ENCODE measurements at regions not wholly inside any gene's neighbourhood (a gene's known extent, or its start where the extent isn't known, plus 50 kb on each side); places are given as distances from the start of the nearest gene placed in this dataset.

GRCh38 chr2:172210599-172210998, 107.9 kb upstream of the DLX2 start:
- ATAC-seq (replicated peaks): no peak
- no peaks in the 10 kb centered on the region for H3K27me3 Mint-ChIP-seq
- H3K4me1 Mint-ChIP-seq (ENCODE audit: low read depth in 2 of 2): no peaks in the 10 kb centered on the region
- no peak overlapping the region for H3K4me3 Mint-ChIP-seq
- no peaks in the 10 kb centered on the region for H3K9me3 Mint-ChIP-seq
- H3K27ac Mint-ChIP-seq: no peak overlapping the region
- no peak for DNase-seq
- H3K36me3 Mint-ChIP-seq (ENCODE audit: insufficient read depth): no peaks in the 10 kb centered on the region

DNA sequence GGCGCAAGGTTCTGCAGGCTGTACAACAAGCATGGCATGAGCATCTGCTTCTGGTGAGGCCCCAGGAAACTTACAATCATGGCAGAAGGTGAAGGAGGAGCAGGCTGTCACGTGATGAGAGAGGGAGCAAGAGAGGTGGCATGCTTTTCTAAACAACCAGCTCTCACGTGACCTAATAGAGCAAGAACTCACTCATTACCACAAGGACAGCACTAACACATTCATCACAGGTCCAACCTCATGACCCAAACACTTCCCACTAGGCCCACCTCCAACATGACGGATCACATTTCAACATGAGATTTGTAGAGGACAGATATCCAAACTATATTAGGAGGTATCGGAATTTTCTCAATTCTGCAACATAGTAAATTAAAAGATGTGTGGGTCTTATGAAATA, 108.8 kb upstream of the DLX2 start:
- no peak for ATAC-seq (replicated peaks)
- no peaks in the 10 kb centered on the region for H3K27me3 Mint-ChIP-seq
- H3K27ac Mint-ChIP-seq: no peak overlapping the region
- DNase-seq: no peak
- H3K36me3 Mint-ChIP-seq (ENCODE audit: insufficient read depth): no peaks in the 10 kb centered on the region
- H3K4me3 Mint-ChIP-seq: no peak overlapping the region
- H3K4me1 Mint-ChIP-seq (ENCODE audit: low read depth in 2 of 2): no peaks in the 10 kb centered on the region
- H3K9me3 Mint-ChIP-seq: no peaks in the 10 kb centered on the region

DNA sequence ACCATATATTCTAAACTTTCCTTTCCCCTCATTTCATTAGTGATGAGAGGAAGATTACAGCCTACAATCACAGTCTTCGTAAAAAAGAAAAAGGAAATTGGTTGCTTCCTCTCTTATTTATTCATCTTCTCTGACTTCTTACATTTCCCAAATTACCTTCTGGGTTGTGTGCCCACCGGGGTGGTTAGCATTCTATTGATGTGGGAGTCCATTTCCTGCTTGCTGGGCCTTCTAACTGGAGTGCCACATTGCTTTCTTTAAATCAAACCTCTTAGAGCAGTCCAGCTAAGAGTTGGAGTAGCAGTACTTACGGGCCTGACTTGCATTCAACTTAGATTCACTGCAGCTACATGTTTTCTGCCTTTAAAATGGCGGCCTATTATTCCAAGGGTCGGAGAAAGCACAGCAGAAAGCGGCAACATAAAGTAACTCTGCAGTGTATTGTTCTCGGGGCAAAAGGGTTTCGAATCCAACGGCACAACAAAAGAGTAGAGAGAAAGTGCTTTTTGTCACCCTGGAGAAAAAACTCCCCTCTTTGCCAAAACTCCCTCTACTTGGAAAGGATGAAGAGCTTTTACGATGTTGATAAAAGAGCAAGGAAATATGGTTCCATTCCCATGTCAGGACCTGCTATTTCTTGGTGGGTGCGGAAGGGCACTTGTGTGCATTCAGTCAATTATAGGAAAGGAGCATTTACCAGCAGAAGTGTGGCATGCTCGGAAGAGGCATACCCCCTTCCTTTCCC, 110.6 kb upstream of the DLX2 start:
- H3K4me3 Mint-ChIP-seq: no peak overlapping the region
- no peaks in the 10 kb centered on the region for H3K36me3 Mint-ChIP-seq (ENCODE audit: insufficient read depth)
- H3K27me3 Mint-ChIP-seq: no peaks in the 10 kb centered on the region
- H3K9me3 Mint-ChIP-seq: no peaks in the 10 kb centered on the region
- H3K27ac Mint-ChIP-seq: no peak overlapping the region
- H3K4me1 Mint-ChIP-seq (ENCODE audit: low read depth in 2 of 2): no peaks in the 10 kb centered on the region
- ATAC-seq (replicated peaks) (no peak), DNase-seq (no peak)

DNA sequence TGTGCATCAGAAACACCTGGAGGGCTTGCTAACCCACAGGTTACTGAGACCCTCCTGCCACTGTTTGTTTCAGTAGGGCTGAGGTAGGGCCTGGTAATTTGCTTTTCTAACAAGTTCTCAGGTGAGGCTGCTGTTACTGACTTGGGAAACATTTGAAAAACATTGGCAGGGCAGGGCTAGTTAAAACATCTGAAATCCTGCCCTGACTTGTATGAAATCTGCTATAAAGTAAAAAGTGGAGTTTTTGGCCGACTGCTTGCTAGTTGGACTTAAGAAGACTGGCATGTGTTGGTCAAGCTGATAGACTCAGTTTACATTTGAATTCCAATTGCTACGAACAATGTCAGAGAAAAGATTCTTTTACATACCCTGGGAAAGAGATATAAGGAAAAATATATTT, 111.6 kb upstream of the DLX2 start:
- H3K4me3 Mint-ChIP-seq: no peak overlapping the region
- ATAC-seq (replicated peaks) (no peak), DNase-seq (no peak)
- H3K4me1 Mint-ChIP-seq (ENCODE audit: low read depth in 2 of 2): no peaks in the 10 kb centered on the region
- H3K36me3 Mint-ChIP-seq (ENCODE audit: insufficient read depth): no peaks in the 10 kb centered on the region
- H3K27ac Mint-ChIP-seq: no peak overlapping the region
- H3K27me3 Mint-ChIP-seq: no peaks in the 10 kb centered on the region
- H3K9me3 Mint-ChIP-seq: no peaks in the 10 kb centered on the region

DNA sequence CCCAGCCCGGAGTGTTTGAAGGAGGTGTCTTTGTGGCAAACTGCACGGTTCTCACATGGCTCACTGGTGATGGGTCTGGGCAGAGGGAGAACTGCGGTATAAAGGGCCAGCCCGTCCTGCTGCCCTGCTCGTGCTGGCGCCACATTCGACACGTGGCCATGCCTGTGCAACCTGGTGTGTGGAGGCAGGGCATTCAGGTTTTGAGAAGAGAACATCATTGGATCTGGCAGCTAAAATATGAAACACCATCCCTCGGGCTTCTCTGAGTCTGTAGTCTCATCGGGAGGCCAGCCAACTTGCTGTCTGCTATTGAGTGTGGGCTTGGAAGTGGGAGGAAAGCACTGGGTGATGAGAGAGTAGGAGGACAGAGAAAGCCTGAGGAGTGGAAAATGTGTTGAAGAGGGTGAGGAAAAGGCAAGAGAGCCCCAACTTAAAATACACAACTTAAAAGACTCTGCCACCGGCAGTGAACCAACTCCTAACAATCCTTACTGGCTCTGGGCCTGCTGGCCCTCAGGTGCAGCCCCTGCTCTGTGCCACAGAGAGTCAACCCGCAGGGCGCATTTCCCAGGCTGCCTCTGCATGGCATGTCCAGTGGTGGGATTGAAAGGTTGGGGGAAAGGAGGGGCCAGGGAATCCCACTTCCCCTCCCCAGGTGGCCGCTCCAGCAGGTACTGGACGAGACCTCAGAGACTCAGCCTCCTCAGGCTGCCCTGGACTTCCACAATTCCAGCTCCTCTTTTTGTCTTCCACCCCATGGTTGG, 112.7 kb upstream of the DLX2 start:
- Mint-ChIP-seq H3K9me3 (no peaks in the 10 kb centered on the region), H3K36me3 (ENCODE audit: insufficient read depth) (no peaks in the 10 kb centered on the region), H3K4me1 (ENCODE audit: low read depth in 2 of 2) (no peaks in the 10 kb centered on the region), H3K27me3 (no peaks in the 10 kb centered on the region), H3K27ac (no peak overlapping the region), H3K4me3 (no peak overlapping the region)
- no peak for DNase-seq
- ATAC-seq (replicated peaks): no peak

DNA sequence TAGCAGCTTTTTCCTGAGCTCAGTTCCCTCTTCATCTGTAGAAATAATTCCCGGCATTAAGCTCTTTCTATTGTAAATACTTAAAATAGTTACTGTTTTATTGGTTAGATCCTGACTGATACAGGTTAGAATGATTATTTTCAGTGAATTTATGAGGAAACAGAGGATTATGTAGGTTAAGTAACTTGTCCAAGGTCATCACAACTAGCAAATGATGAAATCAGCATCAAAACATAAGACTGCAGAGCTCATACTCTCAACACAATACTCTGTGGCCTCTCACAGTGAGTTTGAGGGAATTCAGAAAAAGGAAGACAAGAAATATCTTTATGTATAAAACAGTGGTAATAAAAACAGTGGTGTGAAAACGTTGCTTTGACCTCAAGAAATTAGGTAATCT, 113.2 kb upstream of the DLX2 start:
- Mint-ChIP-seq H3K27me3 (no peaks in the 10 kb centered on the region), H3K36me3 (ENCODE audit: insufficient read depth) (no peaks in the 10 kb centered on the region), H3K27ac (no peak overlapping the region), H3K4me1 (ENCODE audit: low read depth in 2 of 2) (no peaks in the 10 kb centered on the region), H3K4me3 (no peak overlapping the region), H3K9me3 (no peaks in the 10 kb centered on the region)
- no peak for ATAC-seq (replicated peaks)
- DNase-seq: no peak

- Mint-ChIP-seq H3K27me3 (peaks cover 0 to 2% of the 10 kb centered on the region in 2 donors), H3K4me1 (ENCODE audit: low read depth in 2 of 2) (no peaks in the 10 kb centered on the region), H3K36me3 (ENCODE audit: insufficient read depth) (no peaks in the 10 kb centered on the region), H3K9me3 (no peaks in the 10 kb centered on the region), H3K27ac (no peak overlapping the region), H3K4me3 (no peak overlapping the region)
- ATAC-seq (replicated peaks) (no peak), DNase-seq (no peak)
These were observed 113.8 kb upstream of the DLX2 start for GRCh38 chr2:172216477-172216876.

GRCh38 chr2:172219201-172219600, 116.5 kb upstream of the DLX2 start:
- ATAC-seq (replicated peaks): no peak
- Mint-ChIP-seq H3K4me1 (ENCODE audit: low read depth in 2 of 2) (peaks cover 0 to 4% of the 10 kb centered on the region in 2 donors), H3K27ac (no peak overlapping the region)

GRCh38 chr2:172220121-172220520, 117.4 kb upstream of the DLX2 start:
- H3K27ac Mint-ChIP-seq: no peak overlapping the region
- no peak for DNase-seq
- peaks cover 0 to 15% of the 10 kb centered on the region in 2 donors for H3K27me3 Mint-ChIP-seq
- H3K9me3 Mint-ChIP-seq: no peaks in the 10 kb centered on the region
- peaks cover 0 to 7% of the 10 kb centered on the region in 2 donors for H3K4me1 Mint-ChIP-seq (ENCODE audit: low read depth in 2 of 2)
- no peak overlapping the region for H3K4me3 Mint-ChIP-seq
- no peaks in the 10 kb centered on the region for H3K36me3 Mint-ChIP-seq (ENCODE audit: insufficient read depth)
- no peak for ATAC-seq (replicated peaks)

More at GRCh38 chr2:172219201-172219600, 116.5 kb upstream of the DLX2 start:
- Mint-ChIP-seq H3K27me3 (peaks cover 0 to 10% of the 10 kb centered on the region in 2 donors), H3K36me3 (ENCODE audit: insufficient read depth) (no peaks in the 10 kb centered on the region), H3K4me3 (no peak overlapping the region), H3K9me3 (no peaks in the 10 kb centered on the region)
- DNase-seq: no peak

DNA sequence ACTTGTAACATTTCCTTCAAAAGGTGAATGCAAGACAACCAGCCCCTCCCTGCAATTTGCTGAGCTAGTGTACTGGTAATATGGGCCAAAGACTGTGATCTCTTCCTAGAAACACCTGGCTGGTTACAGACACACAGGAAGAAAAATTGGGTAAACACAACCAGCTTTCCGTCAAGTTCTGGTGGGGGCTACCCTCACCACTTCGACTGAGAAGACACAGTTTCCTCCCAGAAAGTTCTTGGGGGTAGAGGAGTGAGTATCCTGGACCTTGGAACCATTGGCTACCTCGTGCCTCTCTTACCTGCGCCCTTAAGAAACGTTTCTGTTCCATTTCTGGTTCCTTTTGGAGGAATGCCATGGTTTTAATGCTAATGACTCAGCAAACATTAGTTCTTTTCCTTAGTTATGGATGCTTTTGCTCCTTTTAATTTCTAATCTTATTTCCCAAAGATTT, 120.9 kb upstream of the DLX2 start:
- no peaks in the 10 kb centered on the region for H3K9me3 Mint-ChIP-seq
- H3K4me1 Mint-ChIP-seq (ENCODE audit: low read depth in 2 of 2): peaks cover 0 to 7% of the 10 kb centered on the region in 2 donors
- no peak for DNase-seq
- H3K27ac Mint-ChIP-seq: peak overlapping the region in 1 of 2 donors; percentile 10
- H3K4me3 Mint-ChIP-seq: no peak overlapping the region
- no peak for ATAC-seq (replicated peaks)
- H3K36me3 Mint-ChIP-seq (ENCODE audit: insufficient read depth): no peaks in the 10 kb centered on the region
- peaks cover 9 to 30% of the 10 kb centered on the region in 2 donors for H3K27me3 Mint-ChIP-seq

- H3K36me3 Mint-ChIP-seq (ENCODE audit: insufficient read depth): no peaks in the 10 kb centered on the region
- DNase-seq: no peak
- no peak overlapping the region for H3K27ac Mint-ChIP-seq
- no peak for ATAC-seq (replicated peaks)
- no peaks in the 10 kb centered on the region for H3K9me3 Mint-ChIP-seq
- peaks cover 11 to 31% of the 10 kb centered on the region in 2 donors for H3K27me3 Mint-ChIP-seq
- peaks cover 0 to 7% of the 10 kb centered on the region in 2 donors for H3K4me1 Mint-ChIP-seq (ENCODE audit: low read depth in 2 of 2)
- H3K4me3 Mint-ChIP-seq: no peak overlapping the region
These were observed 123.1 kb upstream of the DLX2 start for GRCh38 chr2:172225786-172226185.

GRCh38 chr2:172226244-172227061, 123.8 kb upstream of the DLX2 start:
- peak in 2 of 3 experiments; percentile 5 to 11 for DNase-seq
- Mint-ChIP-seq H3K9me3 (no peaks in the 10 kb centered on the region), H3K27me3 (peaks cover 11 to 32% of the 10 kb centered on the region in 2 donors), H3K4me1 (ENCODE audit: low read depth in 2 of 2) (peaks cover 0 to 7% of the 10 kb centered on the region in 2 donors), H3K36me3 (ENCODE audit: insufficient read depth) (no peaks in the 10 kb centered on the region), H3K4me3 (no peak overlapping the region), H3K27ac (no peak overlapping the region)
- peak; percentile 72 for ATAC-seq (replicated peaks)

DNA sequence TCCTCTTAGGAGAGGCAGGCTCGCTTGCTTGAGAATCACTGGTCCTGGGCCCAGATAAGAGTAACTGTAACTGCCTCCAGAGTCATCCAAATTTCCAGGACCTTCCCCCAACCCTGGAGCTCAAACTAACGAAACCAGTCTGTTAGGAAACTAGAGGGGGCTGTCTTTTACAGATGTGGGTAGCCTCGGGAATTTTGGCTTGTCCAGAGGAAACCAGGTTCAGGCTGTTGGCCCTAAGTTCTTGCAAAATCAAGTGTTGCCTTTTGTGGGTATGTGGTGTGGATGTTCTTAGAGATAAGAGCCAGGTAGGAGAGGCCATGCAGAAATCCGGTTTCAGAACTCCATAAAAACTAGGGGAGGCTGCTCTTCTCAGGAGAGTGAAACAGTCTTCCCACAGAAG, 125.0 kb upstream of the DLX2 start:
- DNase-seq (no peak), ATAC-seq (replicated peaks) (no peak)
- no peak overlapping the region for H3K27ac Mint-ChIP-seq
- H3K4me1 Mint-ChIP-seq (ENCODE audit: low read depth in 2 of 2): peaks cover 0 to 9% of the 10 kb centered on the region in 2 donors
- H3K36me3 Mint-ChIP-seq (ENCODE audit: insufficient read depth): no peaks in the 10 kb centered on the region
- no peak overlapping the region for H3K4me3 Mint-ChIP-seq
- no peaks in the 10 kb centered on the region for H3K9me3 Mint-ChIP-seq
- peaks cover 23 to 35% of the 10 kb centered on the region in 2 donors for H3K27me3 Mint-ChIP-seq

All from effector memory CD8-positive, alpha-beta T cell (primary cell).